H9 (cell line): ENCODE measurements at regions not wholly inside any gene's neighbourhood (a gene's known extent, or its start where the extent isn't known, plus 50 kb on each side); places are given as distances from the start of the nearest gene placed in this dataset.
"Not testable (repeated sequence)": the region's sequence is repeated elsewhere in the genome, so short reads cannot be mapped to it uniquely, and the experiment has no call there.

Source experiments
- DNase-seq: peaks from one replicate; pipeline ENCODE4 v3.0.0-alpha.2; 2017
- H2AFZ ChIP-seq: one replicate; pipeline ENCODE4 v1.6.1; 2013; ENCODE audit warnings: mild to moderate bottlenecking, low read length, control low read depth, moderate library complexity
- H2AK5ac ChIP-seq: 2 replicates; pipeline ENCODE4 v1.6.1; 2013; ENCODE audit warnings: low read length, control low read depth, mixed read lengths; ENCODE audit not compliant: insufficient read length
- H2BK120ac ChIP-seq: one replicate; pipeline ENCODE4 v1.6.1; 2013; ENCODE audit warnings: low read depth, mild to moderate bottlenecking, low read length, control low read depth, inconsistent platforms; ENCODE audit not compliant: poor library complexity, severe bottlenecking
- H2BK12ac ChIP-seq: 2 replicates; pipeline ENCODE4 v1.6.1; 2013; ENCODE audit warnings: low read length, control low read depth, mixed read lengths, low read depth; ENCODE audit not compliant: insufficient read length
- H2BK15ac ChIP-seq: 2 replicates; pipeline ENCODE4 v1.6.1; 2013; ENCODE audit warnings: low read depth, low read length, control low read depth
- H2BK20ac ChIP-seq: one replicate; pipeline ENCODE4 v1.6.1; 2013; ENCODE audit warnings: low read depth, mild to moderate bottlenecking, low read length, control low read depth, inconsistent platforms; ENCODE audit not compliant: poor library complexity, severe bottlenecking
- H2BK5ac ChIP-seq: 2 replicates; pipeline ENCODE4 v1.6.1; 2013; ENCODE audit warnings: low read length, control low read depth, mixed read lengths; ENCODE audit not compliant: insufficient read length
- H3K14ac ChIP-seq: 2 replicates; pipeline ENCODE4 v1.6.1; 2013; ENCODE audit warnings: low read length, control low read depth; ENCODE audit not compliant: insufficient read depth
- H3K18ac ChIP-seq: 2 replicates; pipeline ENCODE4 v1.6.1; 2013; ENCODE audit warnings: low read depth, mild to moderate bottlenecking, mixed read lengths, low read length, control low read depth; ENCODE audit not compliant: insufficient read length
- H3K23ac ChIP-seq: 2 replicates; pipeline ENCODE4 v1.6.1; 2013; ENCODE audit warnings: low read length, control low read depth, mixed read lengths, low read depth; ENCODE audit not compliant: insufficient read length
- H3K23me2 ChIP-seq: 2 replicates; pipeline ENCODE4 v1.6.1; 2013; ENCODE audit warnings: low read depth, mild to moderate bottlenecking, mixed read lengths, low read length, control low read depth; ENCODE audit not compliant: insufficient read length, poor library complexity, severe bottlenecking
- H3K27ac ChIP-seq: 2 replicates; pipeline ENCODE4 v1.5.1; 2013; ENCODE audit warnings: low read length, control low read depth, mixed read lengths, low read depth; ENCODE audit not compliant: insufficient read length
- H3K27me3 ChIP-seq: 2 replicates; pipeline ENCODE4 v1.6.1; 2013; ENCODE audit warnings: low read length, control low read depth, inconsistent platforms; ENCODE audit not compliant: insufficient read depth
- H3K4ac ChIP-seq: 2 replicates; pipeline ENCODE4 v1.6.1; 2013; ENCODE audit warnings: low read depth, mild to moderate bottlenecking, control low read depth, inconsistent platforms, low read length, moderate library complexity
- H3K4me1 ChIP-seq: 2 replicates; pipeline ENCODE4 v1.6.1; 2013; ENCODE audit warnings: low read length, control low read depth, inconsistent platforms; ENCODE audit not compliant: insufficient read depth
- H3K4me2 ChIP-seq: 2 replicates; pipeline ENCODE4 v1.6.1; 2013; ENCODE audit warnings: low read length, control low read depth, mixed read lengths; ENCODE audit not compliant: insufficient read length, insufficient read depth
- H3K56ac ChIP-seq: 2 replicates; pipeline ENCODE4 v1.6.1; 2013; ENCODE audit warnings: low read depth, mild to moderate bottlenecking, mixed read lengths, low read length, control low read depth; ENCODE audit not compliant: insufficient read length
- H3K79me1 ChIP-seq: 2 replicates; pipeline ENCODE4 v1.6.1; 2013; ENCODE audit warnings: low read depth, mild to moderate bottlenecking, moderate library complexity, low read length, control low read depth, inconsistent platforms; ENCODE audit not compliant: insufficient read depth, poor library complexity, severe bottlenecking
- H3K79me2 ChIP-seq: 2 replicates; pipeline ENCODE4 v1.6.1; 2013; ENCODE audit warnings: low read length, control low read depth, inconsistent platforms; ENCODE audit not compliant: insufficient read depth
- H3K9ac ChIP-seq: 2 replicates; pipeline ENCODE4 v1.6.1; 2013; ENCODE audit warnings: low read length, control low read depth, mixed read lengths; ENCODE audit not compliant: insufficient read length; ENCODE audit errors: extremely low read depth
- H3K9me3 ChIP-seq: one replicate; pipeline ENCODE4 v1.6.1; 2013; ENCODE audit warnings: low read depth, low read length, inconsistent platforms; ENCODE audit not compliant: control insufficient read depth
- H3T11ph ChIP-seq: one replicate; pipeline ENCODE4 v1.6.1; 2013; ENCODE audit warnings: mild to moderate bottlenecking, low read length, control low read depth, inconsistent platforms
- H4K20me1 ChIP-seq: one replicate; pipeline ENCODE4 v1.6.1; 2013; ENCODE audit not compliant: control insufficient read depth, insufficient read length, insufficient read depth
- H4K5ac ChIP-seq: 2 replicates; pipeline ENCODE4 v1.6.1; 2013; ENCODE audit warnings: low read depth, mild to moderate bottlenecking, mixed read lengths, low read length, control low read depth; ENCODE audit not compliant: insufficient read length
- H4K8ac ChIP-seq: replicated peaks from 2 replicates; pipeline ENCODE4 v1.6.1; 2013; ENCODE audit warnings: low read length, control low read depth, mixed read lengths, low read depth; ENCODE audit not compliant: insufficient read length
- H4K91ac ChIP-seq: 2 replicates; pipeline ENCODE4 v1.6.1; 2013; ENCODE audit warnings: low read depth, mild to moderate bottlenecking, moderate library complexity, mixed read lengths, low read length, control low read depth; ENCODE audit not compliant: insufficient read length
- H3K27ac Mint-ChIP-seq, 3 experiments: 2 replicates in 2 of 3; 3 replicates in 1 of 3; pipeline ENCODE4 v1.8.0; 2020 to 2021; ENCODE audit warnings: mixed read lengths in 3 of 3, mild to moderate bottlenecking in 1 of 3, moderate library complexity in 1 of 3
- H3K27me3 Mint-ChIP-seq: 2 replicates; pipeline ENCODE4 v1.8.0; 2021; ENCODE audit warnings: low read depth, mild to moderate bottlenecking, moderate library complexity, mixed read lengths
- H3K36me3 Mint-ChIP-seq, 3 experiments: 2 replicates in 2 of 3; 3 replicates in 1 of 3; pipeline ENCODE4 v1.8.0; 2020 to 2021; ENCODE audit warnings: low read depth in 3 of 3, mixed read lengths in 3 of 3; ENCODE audit not compliant: insufficient read depth in 1 of 3
- H3K4me1 Mint-ChIP-seq, 2 experiments: 2 replicates each; pipeline ENCODE4 v1.8.0; 2020; ENCODE audit warnings: mixed read lengths in 2 of 2
- H3K4me3 Mint-ChIP-seq, 2 experiments: 2 replicates in 1 of 2; 3 replicates in 1 of 2; pipeline ENCODE4 v1.8.0; 2020 to 2021; ENCODE audit warnings: mild to moderate bottlenecking in 2 of 2, mixed read lengths in 2 of 2, moderate library complexity in 1 of 2
- H3K9me3 Mint-ChIP-seq, 2 experiments: 2 replicates in 1 of 2; 3 replicates in 1 of 2; pipeline ENCODE4 v1.8.0; 2020; ENCODE audit warnings: mild to moderate bottlenecking in 2 of 2, mixed read lengths in 2 of 2, moderate library complexity in 1 of 2
- CTCF ChIP-seq: fragments of 200-600 bp; sonication (generic); conservative IDR thresholded peaks from 3 replicates; pipeline ENCODE4 v1.8.0; 2021; ENCODE audit warnings: antibody characterized with exemption, mild to moderate bottlenecking
- WGBS: extraction: QIAGEN DNeasy Blood & Tissue Kit; methylation state at CpG from one replicate; pipeline ENCODE4 v1.1.7; 2013; ENCODE audit warnings: missing lambda C conversion rate, low lambda C conversion rate, mixed read lengths; ENCODE audit not compliant: insufficient read length; ENCODE audit errors: extremely low coverage; 5-methylcytosine and 5-hydroxymethylcytosine counted together

GRCh38 chr11:91272089-91272488 is 952.5 kb upstream of the FAT3 start:
- H3K18ac ChIP-seq: no peak overlapping the region
- Mint-ChIP-seq H3K9me3 (no peaks in the 10 kb centered on the region; a peak in 1 of 5 replicates), H3K4me1 (no peaks in the 10 kb centered on the region; a peak in 1 of 4 replicates), H3K27me3 (no peaks in the 10 kb centered on the region), H3K4me3 (no peak overlapping the region), H3K36me3 (no peaks in the 10 kb centered on the region), H3K27ac (no peak overlapping the region)
- no peak overlapping the region for H3K9ac ChIP-seq
- H3K9me3 ChIP-seq: no peaks in the 10 kb centered on the region
- no peak overlapping the region for H3K56ac ChIP-seq
- no peak overlapping the region for H3K4me2 ChIP-seq
- H3K23ac ChIP-seq: no peak overlapping the region
- TF ChIP-seq CTCF: no peak
- no peak overlapping the region for H3K4ac ChIP-seq
- no peak overlapping the region for H2AFZ ChIP-seq
- no peak overlapping the region for H2AK5ac ChIP-seq
- H3K27me3 ChIP-seq: no peaks in the 10 kb centered on the region
- no peak for DNase-seq
- H2BK12ac ChIP-seq: no peak overlapping the region
- no peak overlapping the region for H3K27ac ChIP-seq
- no peak overlapping the region for H3K14ac ChIP-seq
- no peak overlapping the region for H4K5ac ChIP-seq
- H2BK5ac ChIP-seq: no peak overlapping the region
- H3T11ph ChIP-seq: no peak overlapping the region
- H3K79me2 ChIP-seq: no peaks in the 10 kb centered on the region
- WGBS: no CpG with 5 or more reads among the region's 1 CpG
- no peaks in the 10 kb centered on the region for H3K23me2 ChIP-seq
- no peak overlapping the region for H4K91ac ChIP-seq
- H2BK20ac ChIP-seq: no peak overlapping the region
- H4K8ac ChIP-seq: no peak overlapping the region
- no peaks in the 10 kb centered on the region for H4K20me1 ChIP-seq
- H3K79me1 ChIP-seq: no peaks in the 10 kb centered on the region
- no peak overlapping the region for H2BK120ac ChIP-seq
- no peak overlapping the region for H2BK15ac ChIP-seq
- H3K4me1 ChIP-seq: no peaks in the 10 kb centered on the region

DNA sequence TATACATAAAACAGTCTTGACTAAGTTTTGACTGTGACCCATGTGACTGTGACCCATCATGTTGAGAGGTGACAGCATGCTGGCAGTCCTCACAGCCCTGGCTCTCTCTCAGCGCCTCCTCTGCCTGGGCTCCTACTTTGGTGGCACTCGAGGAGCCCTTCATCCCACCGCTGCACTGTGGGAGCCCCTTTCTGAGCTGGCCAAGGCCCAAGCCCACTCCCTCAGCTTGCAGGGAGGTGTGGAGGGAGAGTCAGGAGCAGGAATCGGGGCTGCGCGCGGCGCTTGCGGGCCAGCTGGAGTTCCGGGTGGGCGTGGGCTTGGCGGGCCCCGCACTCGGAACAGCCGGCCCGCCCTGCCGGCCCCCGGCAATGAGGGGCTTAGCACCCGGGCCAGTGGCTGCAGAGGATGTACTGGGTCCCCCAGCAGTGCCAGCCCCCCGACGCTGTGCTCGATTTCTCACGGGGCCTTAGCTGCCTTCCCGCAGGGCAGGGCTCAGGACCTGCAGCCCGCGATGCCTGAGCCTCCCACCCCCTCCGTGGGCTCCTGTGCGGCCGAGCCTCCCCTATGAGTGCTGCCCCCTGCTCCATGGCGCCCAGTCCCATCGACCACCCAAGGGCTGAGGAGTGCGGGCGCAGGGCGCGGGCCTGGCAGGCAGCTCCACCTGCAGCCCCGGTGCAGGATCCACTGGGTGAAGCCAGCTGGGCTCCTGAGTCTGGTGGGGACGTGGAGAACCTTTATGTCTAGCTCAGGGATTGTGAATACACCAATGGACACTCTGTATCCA is 955.9 kb upstream of the FAT3 start:
- H2AFZ ChIP-seq, H2BK12ac ChIP-seq, H3K79me1 ChIP-seq, H3K4me2 ChIP-seq, H3K56ac ChIP-seq, H3K23ac ChIP-seq, H3K4ac ChIP-seq, H3K18ac ChIP-seq, DNase-seq, H2BK20ac ChIP-seq, H3K27ac Mint-ChIP-seq, H3K79me2 ChIP-seq, H2BK15ac ChIP-seq, H3K9me3 Mint-ChIP-seq, H4K20me1 ChIP-seq, H2AK5ac ChIP-seq, H3K4me3 Mint-ChIP-seq, H3K27me3 ChIP-seq, H3K23me2 ChIP-seq, H4K91ac ChIP-seq, H3K4me1 Mint-ChIP-seq, H3T11ph ChIP-seq, H2BK120ac ChIP-seq, H2BK5ac ChIP-seq, H3K4me1 ChIP-seq, H3K27me3 Mint-ChIP-seq, H3K9me3 ChIP-seq, H4K8ac ChIP-seq, H3K9ac ChIP-seq, H4K5ac ChIP-seq, H3K14ac ChIP-seq, H3K27ac ChIP-seq, H3K36me3 Mint-ChIP-seq: not testable (repeated sequence)
- WGBS: no CpG with 5 or more reads among the region's 37 CpGs
